Fibroblast of skin of back (primary cell): ENCODE measurements at regions not wholly inside any gene's neighbourhood (a gene's known extent, or its start where the extent isn't known, plus 50 kb on each side); places are given as distances from the start of the nearest gene placed in this dataset.

Experiments used
- DNase-seq: peaks from one replicate; pipeline ENCODE4 v3.0.0-alpha.2; 2013

DNA sequence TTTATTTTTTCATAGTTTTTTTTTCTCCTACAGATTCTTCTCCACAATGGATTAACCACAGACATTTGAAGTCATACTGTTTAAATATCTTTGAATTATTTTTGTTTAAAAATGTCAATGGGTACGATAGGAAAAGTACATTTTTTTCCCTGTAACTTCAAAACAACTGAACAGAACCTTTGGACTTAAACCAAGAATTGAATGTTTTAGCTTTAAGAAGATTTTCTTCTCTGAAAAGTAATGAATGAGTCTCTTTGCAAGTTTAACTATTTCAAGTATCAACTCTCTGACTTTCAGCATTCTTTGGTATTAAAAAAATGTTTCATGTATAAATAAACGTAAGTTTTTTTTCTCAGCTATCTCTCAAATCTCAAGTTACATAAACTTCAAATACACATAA lies 364.3 kb downstream of the FBXO8 start:
- peak; percentile 1 for DNase-seq

DNA sequence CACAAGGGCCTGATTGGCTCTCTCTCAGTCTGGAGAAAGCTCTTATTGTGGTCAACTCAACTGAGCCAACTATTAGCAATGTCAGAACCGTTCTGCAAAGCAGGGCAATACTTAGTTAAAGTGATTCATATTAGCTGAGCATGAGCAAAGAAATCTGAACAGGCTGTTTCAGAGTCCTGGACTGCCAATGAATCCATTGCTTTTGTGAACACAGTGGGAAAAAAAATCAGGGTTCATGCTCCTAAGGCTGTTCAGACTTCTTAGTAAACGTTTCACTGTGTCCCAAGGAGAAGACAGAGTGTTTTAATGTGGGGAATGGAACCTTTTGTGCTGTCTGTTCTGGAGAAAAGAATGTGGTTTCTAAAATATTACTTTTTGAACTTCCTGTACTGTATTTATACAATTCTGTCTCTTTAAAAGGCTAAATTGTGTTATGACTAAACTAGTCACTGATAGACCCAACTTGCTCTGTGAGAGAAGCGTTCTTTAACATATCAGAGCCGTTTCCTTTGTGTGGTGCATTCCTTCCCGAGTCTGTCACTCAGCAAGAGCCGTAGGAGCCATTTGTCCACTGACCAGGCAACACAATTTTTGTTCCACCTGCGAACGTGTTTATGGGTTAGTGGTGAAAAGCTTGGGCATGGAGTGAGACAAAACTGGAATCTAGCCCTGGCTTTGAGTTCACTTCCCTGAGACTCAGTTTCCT lies 366.1 kb downstream of the FBXO8 start:
- DNase-seq = peak; percentile 37

- DNase-seq = no peak
Measured at GRCh38 chr4:173913496-173913895, 370.0 kb downstream of the FBXO8 start.

DNA sequence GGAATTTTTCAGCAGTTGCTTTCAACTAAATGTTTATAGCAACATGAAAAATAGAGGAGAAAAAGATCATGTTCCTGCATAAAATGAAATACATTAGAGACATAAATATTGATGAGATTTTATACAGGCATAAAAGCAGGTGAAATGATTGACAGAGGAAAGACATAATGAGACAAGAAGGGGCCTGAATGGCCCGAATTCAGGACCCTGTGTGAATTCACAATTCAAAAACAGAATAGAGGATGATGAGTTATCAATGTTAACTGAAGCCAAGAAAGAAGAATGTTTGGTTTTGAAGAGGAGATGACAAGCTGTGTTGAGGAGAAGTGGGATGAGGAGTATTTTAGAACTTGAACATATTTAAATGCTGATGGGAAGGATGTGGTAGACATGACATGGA lies 371.1 kb downstream of the FBXO8 start:
- no peak for DNase-seq

GRCh38 chr4:173910891-173911290 lies 372.6 kb downstream of the FBXO8 start:
- DNase-seq = no peak

GRCh38 chr4:173909294-173909693 lies 374.2 kb downstream of the FBXO8 start:
- no peak for DNase-seq

DNA sequence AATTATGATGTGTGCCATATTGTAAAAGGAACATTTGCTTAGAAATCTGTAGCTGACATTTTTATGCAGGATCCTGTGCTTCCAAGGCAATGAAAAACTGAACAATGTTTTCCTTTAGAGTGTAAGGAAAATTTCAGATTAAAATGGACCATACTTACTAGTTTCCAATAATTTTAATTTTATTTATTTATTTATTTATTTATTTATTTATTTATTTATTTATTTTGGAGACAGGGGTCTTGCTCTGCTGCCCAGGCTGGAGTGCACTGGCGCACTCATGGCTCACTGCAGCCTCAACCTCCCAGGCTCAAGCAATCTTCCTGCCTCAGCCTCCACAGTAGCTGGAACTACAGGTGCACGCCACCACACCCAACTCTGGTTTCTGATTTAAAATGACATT lies 369.8 kb upstream of the HAND2 start:
- DNase-seq = no peak

GRCh38 chr4:173891072-173891471 lies 361.0 kb upstream of the HAND2 start:
- DNase-seq = no peak

- no peak for DNase-seq
Measured at GRCh38 chr4:173883821-173884220, 353.8 kb upstream of the HAND2 start.

- no peak for DNase-seq
Measured at GRCh38 chr4:173880897-173881296, 350.9 kb upstream of the HAND2 start.

DNA sequence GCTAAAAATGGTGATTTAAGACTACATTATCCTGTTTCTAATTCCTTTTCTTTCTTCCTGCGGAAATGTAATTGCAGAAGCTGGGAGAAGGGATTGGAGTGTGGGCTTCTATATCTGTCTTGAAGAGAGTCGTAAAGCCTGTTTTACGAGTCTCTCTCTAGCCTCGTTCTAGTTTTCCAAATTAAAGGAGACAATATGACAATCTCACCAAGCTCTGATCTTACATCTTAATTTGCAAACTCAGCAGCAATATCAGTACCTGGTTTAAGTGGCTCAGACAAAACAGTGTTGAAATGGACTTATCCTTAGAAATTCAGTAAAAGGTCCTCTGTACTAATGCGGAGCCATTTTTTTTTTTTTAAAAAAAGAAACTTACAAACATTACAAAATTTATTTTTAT lies 349.5 kb upstream of the HAND2 start:
- no peak for DNase-seq

GRCh38 chr4:173878701-173879100 lies 348.7 kb upstream of the HAND2 start:
- no peak for DNase-seq

GRCh38 chr4:173871643-173872042 lies 341.6 kb upstream of the HAND2 start:
- no peak for DNase-seq

DNA sequence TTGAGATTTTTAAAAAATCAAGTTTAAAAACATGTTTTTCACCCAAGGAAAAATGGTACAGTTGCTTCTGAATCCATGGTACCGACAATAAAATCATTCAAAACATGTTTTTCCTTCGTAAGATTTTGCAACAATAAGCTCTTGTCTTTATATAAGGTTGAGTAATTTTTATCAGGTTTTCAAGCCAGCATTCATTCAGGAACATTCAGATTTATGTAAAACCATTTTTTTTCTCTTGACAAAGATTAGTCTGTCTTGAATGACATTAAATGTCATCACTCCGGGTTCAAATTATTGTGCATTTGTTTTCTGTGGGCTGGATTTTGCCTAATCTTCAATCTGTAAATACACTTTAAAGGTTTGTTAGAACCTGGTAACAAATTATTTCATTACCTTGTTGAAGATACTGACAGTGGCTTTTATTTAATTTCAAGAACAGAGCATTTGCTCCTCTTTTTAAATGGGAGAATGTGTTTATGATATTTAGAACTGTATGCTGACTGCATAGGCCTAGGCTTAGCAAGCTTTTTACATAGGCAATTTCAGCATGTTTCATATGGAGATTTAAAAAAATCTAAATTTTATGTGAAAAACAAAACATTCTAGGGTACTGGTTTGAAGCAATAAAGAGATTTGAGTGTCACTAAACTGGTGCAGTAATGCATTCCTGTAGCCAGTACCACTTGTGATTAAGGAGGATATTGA lies 336.4 kb upstream of the HAND2 start:
- no peak for DNase-seq

DNA sequence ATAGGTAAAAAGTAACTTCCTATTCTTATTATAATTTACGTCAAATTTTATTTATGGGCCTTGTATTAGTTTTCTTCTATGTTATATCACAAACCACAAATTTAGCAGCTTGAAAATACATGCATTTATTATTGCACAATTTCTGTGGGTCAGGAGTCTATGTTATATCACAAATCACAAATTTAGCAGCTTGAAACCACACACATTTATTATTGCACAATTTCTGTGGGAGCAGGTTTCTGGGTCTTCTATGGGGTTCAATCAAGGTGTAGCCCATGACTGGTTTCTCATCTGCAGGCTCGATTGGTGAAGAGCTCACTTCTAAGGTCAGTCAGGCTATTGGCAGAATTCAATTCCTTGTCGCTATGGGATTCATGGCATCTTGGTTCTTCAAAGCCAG lies 332.7 kb upstream of the HAND2 start:
- no peak for DNase-seq

GRCh38 chr4:173860094-173860493 lies 330.1 kb upstream of the HAND2 start:
- no peak for DNase-seq

DNA sequence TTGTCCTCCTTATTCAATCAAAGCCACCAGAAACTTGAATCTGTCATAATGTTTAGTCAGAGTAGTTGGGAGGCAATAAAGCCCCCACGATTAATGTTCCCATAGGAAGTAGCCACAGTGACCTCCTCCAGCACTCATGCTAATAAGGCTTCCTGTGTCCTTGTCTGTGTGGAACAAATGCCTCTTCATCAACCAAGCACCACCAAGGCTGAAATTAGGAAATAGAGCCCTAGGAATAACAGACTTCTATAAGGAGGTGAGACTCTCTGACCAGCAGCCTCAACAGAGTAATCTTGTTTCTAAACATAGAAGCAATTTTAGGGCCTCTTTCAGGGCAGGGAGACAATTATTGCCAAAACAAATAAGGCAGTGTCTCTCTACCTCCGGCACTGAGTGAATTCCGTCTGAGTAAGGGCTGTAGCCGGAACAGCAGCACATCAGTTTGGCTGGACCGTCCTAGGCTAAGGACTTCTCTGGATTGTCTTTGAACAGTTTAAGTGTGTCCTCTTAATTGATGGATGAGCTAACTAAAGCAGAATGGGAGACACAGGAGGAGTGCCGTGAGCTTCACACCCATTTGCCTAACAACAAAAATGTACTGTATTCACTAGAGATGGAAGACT lies 329.2 kb upstream of the HAND2 start:
- no peak for DNase-seq

- no peak for DNase-seq
Measured at GRCh38 chr4:173858471-173858870, 328.4 kb upstream of the HAND2 start.

DNA sequence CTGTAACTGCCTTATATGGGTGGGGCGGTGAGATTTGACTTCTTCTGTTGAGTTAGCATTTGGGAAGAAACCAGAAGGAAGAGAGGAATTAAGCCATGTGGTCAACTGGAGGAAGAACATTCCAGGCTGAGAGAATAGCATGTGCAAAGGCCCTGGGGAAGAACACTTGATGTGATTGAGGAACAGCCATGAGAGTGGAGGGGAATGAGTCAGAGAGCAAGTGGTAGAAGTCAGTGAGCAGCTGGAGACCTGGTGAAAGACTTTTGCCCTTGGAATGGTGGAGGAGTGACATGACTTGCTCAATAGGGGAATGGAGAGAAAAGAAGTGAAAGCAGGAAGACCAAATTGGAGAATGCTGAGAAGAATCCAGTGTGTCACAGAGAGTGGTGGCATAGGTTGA lies 327.8 kb upstream of the HAND2 start:
- DNase-seq = no peak

- no peak for DNase-seq
Measured at GRCh38 chr4:173855015-173855414, 325.0 kb upstream of the HAND2 start.

DNA sequence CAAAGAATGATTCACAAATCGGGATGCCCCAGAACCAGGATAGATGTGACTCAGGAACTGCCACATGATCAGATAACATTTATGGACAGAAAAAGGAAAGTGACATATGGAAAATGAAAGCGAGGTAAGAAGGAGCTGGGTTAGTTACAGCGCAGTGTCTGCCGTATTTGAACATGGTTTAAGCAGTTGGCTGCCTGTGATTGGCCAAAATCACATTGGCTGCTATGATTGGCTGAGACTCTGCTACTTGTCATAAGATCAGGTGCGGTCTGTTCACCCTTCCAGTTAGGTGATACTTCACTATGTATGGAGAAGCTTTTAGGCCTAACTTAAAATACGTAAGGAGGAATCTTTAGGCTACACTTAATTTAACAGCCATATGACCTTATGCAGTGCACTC lies 322.7 kb upstream of the HAND2 start:
- no peak for DNase-seq

DNA sequence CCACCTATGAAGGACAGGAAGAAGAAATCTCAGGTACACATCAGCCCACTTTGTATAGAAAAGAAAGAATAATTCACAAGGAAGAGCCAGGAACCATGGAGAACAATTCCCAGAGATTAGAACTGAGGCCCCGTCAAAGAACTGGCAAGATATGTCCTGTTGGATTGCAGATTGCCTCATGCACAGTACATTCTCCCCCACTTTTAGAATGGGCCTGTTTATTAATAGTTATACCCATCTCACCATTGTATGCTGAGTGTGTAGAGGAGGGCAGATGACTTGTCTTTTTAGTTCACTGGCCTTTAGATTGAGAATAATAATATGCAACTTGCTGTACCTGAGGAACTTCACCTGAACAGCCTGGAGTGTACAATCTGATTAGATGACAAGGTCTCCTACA lies 315.6 kb upstream of the HAND2 start:
- DNase-seq = no peak

DNA sequence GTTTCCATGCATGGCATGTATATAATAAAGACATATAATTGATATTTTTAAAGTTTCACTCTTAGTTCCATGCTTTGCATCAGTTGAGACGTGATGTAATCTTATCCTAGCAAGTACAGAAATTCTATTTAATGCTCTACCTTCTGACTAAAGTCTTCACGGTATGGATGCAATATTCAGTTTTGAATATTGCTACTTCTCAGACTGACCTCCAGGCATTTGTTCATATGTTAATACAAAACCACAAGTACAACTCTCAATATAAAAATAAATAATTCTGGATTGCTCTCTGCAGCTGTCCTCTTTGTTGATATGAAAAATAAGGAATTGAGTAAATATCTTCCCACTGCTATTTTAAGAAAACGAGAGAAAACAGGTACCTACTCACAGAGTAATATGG lies 309.8 kb upstream of the HAND2 start:
- DNase-seq = no peak

DNA sequence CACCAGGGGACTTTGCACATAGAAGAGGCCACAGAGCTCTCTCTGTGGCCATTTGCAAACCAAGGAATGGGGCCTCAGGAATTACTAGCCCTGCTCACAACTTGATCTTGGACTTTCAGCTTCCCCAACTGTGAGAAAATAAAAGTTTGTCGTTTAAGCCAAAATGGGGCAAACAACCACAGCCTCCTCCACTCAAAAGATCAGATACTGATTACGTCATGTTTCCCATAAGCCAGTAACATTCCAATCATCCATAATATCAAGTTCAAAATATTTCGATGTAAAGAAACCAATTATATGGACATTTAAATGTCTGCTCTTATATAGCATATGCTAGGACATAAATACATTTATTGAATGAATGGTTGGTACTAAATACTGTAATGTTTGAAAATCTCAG lies 307.5 kb upstream of the HAND2 start:
- DNase-seq = no peak
